PFSK-1 (cell line): ENCODE measurements at regions not wholly inside any gene's neighbourhood (a gene's known extent, or its start where the extent isn't known, plus 50 kb on each side); places are given as distances from the start of the nearest gene placed in this dataset.

Source experiments
- POLR2AphosphoS5 ChIP-seq: IDR thresholded peaks from 2 replicates; pipeline ENCODE4 v1.6.1; 2012; ENCODE audit warnings: low read depth, mild to moderate bottlenecking, control low read depth, low read length, moderate library complexity
- TAF1 ChIP-seq: IDR thresholded peaks from 2 replicates; pipeline ENCODE4 v1.6.1; 2012; ENCODE audit warnings: low read length, control low read depth, borderline replicate concordance; ENCODE audit not compliant: insufficient read depth

- TF ChIP-seq POLR2AphosphoS5: no peak
- TF ChIP-seq TAF1: no peak
These were observed 313.2 kb downstream of the AHR start for GRCh38 chr7:17611611-17612010.
